ENCODE measurements at regions not wholly inside any gene's neighbourhood (a gene's known extent, or its start where the extent isn't known, plus 50 kb on each side); places are given as distances from the start of the nearest gene placed in this dataset.

DNA sequence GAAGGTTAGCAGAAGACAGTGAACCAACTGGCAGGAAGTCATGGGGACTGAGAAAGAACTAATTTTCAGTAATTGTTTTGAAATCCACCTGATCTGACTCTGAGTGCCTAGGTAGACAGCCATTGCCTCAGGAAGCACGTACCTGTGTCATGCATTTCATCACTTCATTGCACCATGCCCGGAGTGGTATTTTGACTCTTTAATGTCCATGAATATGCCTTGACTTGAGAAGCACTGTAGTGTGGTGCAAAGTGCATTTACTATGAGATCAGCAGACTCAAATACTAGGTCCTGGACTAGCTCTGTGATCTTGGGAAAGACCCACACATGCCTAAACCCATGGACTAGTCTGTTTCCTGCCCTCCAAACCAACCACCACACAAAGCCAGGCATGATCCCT lies 370.9 kb upstream of the MARCKS start:
- DNase-seq: no peak

DNA sequence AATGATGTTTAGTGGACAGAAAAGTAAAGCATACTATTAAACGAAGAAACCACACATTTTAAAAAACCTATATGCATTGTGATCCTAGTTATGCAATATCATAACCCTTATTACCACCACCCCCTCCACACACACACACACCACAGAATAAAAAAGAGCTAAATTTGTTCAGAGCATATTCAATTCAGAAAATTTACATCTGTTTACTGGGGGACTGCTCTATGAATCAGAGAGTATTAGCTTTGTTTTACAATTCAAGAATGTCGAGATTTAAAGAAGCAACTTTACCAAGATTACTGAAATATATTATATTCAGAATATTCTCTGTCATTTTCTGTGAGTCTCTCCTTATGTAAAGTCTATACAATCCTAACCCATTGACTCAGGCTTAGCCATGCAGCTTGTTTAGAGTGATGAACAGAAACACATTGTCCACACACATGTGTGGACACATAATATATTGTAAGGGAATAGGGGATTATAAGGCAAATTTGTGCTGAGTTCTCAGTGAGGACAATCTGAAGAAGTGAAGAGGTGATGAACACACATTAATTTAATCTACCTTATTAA lies 369.6 kb upstream of the MARCKS start:
- DNase-seq: no peak

DNA sequence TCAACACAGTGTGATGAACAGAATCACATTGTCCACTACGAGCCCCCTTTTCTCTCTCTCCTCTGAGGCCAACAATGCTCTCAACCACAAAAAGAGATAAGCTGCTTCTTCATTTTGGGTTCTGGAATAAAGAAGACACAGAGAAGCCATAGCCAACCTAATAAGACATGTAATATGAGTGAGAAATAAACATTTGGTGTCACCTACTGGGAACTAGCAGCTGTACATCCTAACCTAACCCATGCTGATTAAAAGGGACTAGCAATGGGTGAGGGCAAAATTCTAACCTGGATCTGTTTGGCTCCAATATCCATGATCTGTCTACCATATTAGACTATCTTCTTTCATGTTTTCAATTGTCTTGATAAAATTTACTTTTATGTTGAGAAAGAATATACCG lies 369.1 kb upstream of the MARCKS start:
- no peak for DNase-seq

DNA sequence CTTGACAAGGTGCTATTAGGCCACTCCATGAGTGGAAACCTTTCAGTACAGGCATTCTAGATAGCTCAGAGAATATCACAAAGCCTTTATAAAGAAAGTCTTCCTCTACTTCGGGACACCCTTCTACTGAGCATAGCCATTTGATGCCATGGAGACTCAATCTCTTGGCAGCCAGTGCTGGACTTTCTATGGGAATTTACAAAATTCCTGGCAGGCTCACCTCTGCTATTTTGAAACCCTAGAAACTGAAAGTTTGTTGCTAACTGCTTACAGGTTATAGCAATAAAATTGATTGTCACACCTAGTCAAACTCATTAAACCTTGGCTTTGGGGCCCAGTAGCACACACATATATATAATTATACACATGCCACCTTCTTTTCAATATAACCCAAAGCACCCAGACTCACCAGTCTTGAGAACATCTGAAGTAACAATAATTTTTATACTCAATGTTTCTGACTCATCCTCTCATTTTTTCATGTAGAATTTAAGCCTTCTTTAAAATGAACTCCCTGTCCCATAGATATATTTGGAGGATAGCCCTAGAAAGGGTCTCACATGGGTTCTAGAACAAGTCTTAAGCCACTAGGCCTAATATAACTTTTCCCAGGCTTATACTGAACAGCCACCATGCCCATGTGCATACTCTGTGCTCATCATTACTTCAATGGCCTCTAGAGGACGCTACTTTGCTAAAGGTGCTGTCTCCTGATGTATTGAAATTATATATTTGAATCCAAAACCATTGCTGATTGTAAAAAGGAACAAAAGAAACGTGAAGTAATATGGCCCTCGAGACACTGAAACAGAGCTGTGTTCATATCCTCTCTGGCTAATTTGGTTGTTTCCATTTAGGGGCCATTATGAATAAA lies 368.1 kb upstream of the MARCKS start:
- no peak for DNase-seq

DNA sequence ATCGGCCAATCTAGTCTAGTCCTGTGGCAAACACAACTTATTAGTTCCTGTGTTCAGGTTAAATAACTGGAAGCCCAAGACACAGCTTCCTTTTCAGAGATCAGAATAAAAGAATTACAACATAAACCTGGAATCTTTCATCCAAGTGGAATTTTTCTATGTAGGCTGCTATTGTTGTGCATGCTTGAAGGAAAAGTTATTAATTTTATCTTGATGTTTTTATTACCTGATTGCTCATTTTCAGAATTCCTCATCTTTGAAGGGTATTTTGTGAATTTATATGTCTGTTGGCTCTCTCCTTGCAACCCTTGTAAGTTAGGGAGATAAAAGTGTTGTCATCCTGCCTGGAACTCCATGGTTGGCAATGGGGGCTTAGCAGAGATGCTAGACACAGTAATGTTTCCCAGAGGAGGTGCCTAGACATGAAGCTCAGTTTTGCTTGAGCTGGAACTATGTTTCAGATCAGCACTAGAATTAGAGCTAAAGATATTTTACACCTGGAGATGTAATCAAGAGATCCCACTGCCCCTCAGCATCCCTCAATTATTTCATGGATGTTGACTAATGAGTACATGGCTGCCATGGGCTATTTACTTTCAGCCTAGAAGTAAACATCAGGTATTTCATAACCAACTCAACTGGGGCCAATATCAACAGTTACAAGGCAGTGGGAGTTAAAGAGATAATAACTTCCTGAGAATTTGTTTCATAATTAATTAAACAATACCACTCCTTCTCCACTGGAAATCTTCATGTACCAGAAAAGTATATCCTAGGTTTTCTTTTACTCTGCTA lies 367.0 kb upstream of the MARCKS start:
- DNase-seq: no peak

DNA sequence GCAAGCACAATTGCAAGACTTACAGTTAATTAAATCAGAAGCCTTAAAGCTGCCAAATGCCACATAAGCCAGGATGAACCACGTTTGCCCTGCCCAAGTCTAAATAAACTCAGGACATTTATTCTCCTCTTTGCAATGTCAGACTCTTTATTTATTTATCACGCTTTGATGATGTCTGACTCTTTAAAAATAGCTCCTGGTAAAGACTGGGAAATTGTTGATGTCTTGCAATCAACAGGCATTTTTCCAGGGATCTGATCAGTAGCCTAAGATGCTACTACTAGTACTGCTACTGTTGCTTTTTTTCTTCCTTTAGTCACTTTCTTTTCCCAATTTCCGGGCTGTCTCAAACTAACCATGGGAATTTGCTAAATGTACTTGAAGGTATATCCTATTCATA lies 365.8 kb upstream of the MARCKS start:
- DNase-seq: no peak

DNA sequence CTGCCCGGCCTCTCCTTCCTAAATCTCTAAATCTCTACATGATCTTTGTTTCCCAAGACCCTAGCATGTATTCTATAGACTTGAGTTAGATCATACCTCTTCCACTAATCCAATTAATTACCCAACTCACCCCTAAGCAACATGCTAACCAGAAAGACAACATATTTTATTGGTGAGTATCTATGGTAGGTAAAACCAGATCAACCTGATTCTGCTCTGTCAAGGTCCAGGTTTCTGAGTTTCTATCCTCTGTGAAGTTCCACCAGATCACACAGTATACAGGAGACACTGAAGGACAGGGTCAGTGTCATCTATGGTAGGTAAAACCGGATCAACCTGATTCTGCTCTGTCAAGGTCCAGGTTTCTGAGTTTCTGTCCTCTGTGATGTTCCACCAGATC lies 363.2 kb upstream of the MARCKS start:
- no peak for DNase-seq

DNA sequence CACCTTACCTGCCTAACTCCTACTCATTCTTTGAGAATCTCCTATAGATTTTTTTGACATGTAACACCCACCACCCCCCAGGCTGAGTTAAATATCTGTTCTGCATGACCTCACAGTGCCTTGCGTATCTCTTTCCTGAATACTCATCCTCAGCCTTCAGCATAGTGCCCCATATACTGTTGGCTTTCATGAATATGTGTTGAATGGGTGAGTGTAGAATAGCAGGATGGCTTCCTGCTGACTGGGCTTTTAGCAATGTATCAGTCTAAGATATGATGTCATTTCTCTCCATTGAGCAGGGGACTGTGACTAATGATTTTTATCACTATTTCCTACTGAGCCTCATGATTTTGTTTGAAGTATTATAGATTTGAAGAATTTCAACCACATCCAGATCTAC lies 361.6 kb upstream of the MARCKS start:
- no peak for DNase-seq

DNA sequence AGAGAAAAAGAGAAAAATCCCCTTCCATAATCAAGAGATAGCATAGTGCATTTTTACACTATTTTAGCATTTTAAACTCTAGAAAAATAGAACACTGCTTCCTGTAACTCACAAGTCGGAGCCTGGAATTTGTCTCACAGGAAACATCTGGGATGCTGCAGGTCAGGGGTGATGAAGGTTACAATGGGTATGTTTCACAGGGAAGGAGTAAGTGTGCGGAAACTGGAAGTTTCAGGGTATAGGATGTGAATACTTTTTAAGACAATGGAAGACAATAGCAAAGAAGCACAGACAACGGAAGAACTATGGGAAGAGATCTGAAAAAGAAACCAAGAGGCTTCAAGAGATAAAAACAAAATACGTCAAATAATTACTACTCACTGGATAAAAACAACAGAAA lies 361.0 kb upstream of the MARCKS start:
- no peak for DNase-seq

DNA sequence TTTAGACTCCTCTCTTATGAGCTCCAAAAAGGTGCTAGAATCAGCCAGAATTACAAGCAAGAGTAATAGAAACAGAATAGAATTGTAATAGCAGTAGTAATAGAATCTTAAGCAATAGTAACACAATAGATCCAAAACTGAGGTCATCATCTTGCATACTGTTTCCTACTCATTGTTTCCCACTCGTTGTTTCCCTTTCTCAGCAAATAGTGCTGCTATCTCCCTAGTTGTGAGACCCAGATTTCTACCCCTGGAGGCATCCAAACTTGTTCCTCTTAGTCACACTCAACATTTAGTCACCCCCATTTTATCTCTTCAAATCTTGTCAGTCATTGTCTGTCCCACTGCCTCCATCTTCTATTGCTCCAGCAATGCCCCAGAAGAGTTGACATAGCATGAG lies 356.9 kb upstream of the MARCKS start:
- DNase-seq: no peak

DNA sequence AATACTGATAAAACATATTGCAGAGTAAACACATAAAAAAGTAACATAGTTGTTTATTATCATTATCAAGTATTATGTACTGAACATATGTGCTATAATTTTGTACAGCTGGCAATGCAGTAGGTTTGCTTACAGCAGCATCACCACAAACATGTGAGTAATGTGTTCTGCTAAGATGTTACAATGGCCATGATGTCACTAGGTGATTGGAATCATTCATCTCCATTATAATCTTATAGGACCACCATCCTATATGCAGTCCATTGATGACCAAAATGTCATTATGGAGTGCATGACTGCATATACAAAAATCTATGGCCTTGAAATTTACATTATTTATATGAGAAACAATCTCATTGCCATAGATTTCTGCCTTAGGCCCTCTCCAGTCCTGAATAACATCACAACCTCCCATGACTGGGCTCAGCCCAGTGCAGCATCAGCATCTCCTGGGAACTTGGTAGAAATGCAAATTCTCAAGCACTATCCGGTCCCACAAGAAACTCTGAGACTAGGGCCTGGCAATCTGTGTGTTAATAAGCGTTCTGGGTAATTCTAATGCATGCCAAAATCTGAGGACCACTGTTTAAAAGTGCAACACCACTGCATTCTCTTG lies 352.0 kb upstream of the MARCKS start:
- no peak for DNase-seq

DNA sequence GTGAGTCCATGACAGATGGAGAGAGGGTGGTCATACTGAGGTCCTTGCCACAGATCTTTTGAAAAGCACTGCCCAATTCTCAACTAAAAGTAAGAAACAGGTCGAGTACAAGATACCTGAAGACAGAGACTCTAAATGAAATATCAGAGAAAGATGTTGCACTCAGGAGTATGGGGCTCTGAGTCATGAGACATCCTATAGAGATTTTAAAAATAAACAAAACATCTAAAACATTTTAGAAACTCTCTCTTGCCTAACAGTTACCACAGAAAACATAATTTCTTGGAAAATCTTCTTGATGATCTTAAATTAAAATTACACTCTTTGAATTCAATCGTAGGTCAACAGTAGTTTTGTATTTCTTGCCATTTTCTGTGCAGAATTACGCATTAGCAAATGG lies 348.9 kb upstream of the MARCKS start:
- no peak for DNase-seq

DNA sequence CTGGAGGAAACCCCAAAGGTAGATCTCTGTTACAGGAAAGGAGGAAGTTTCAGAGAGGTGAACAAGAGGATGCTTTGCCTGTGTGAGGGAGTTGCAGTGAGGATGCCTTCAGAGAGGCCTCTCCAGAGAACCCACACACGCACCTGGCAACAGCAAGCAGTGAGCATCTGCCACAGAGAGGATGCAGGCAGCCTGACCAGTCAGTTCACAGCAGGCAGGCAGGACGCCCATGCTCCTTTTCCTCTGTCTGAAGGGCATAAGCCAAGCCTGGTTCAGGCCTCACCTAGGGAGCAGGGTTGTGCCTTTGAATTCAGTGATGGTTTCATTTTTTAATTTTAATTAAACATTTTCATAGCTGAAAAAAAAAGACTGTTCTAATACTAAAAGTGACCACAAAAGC lies 346.0 kb upstream of the MARCKS start:
- DNase-seq: no peak

DNA sequence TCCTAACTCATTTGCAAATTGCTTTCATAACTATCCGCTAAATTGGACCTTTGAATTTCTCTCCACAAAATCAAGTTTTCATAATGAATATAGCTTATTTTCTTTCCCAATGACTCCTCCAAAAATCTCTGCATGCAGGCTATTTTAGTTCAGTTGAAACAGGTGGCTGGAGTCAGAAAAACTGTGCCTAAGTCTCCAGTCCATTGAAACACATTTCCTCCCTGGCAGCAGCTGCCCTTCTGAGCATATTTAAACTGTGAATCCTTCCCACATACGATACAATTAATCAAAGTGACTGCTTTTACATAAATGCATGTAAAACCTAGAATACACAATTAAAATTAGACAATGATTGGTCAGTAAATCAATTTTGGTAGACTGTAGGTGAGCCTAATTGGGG lies 344.6 kb upstream of the MARCKS start:
- no peak for DNase-seq

DNA sequence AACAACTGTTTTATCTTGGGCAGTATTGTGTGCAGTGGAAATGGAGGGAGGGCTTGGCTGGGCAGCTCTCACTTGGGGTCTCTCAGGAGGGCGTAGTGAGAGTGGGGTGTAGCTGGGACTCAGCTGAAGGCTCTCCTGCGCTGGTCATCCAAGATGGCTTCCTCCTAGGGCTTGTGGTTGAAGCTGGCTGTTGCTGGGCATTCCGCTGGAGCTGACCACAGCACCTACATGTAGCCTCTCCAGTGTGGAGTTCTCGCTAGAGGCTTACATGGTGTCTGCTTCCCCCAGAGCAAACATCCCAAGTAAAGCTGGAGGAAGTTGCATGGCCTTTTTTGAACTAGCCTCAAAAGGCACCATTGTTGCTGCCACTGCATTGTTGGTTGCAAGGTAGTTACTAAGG lies 344.1 kb upstream of the MARCKS start:
- no peak for DNase-seq

DNA sequence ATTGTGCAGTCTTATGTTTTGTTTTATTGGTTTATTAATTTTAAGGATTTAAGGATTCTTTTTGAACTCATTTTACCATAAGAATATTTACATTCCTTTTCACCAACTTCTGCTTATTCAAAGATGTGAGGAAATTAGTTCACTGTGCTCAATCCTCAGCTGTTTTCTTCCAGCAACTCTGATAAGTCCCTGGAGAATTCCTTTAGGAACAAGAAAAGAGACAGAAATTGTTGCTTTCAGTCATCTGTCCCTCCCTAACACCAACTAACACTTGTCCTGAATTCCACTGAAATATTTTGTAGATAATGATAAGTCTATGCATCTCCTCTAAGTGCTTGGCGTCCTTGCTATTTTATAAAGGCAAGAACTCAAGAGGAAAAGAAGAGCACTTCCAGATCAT lies 334.8 kb upstream of the MARCKS start:
- no peak for DNase-seq

DNA sequence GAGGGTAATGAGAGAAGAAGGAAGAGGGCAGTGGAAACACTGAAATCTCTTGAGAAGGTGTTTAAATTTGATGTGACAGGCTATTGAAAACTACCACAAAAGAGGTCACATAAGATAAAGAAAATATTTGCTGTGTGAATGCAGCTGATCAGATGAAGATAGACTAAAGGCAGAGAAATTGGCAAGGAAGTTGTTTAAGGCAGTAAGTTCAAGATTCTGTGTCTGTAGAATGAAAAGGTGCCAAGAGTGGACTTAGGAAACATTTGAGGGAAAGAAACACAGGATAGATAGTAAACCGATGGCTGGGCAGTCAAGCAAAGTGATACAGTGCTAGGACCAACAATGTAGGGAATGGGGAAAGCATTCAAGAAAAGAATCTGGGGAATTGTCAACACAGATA lies 332.3 kb upstream of the MARCKS start:
- DNase-seq: no peak

DNA sequence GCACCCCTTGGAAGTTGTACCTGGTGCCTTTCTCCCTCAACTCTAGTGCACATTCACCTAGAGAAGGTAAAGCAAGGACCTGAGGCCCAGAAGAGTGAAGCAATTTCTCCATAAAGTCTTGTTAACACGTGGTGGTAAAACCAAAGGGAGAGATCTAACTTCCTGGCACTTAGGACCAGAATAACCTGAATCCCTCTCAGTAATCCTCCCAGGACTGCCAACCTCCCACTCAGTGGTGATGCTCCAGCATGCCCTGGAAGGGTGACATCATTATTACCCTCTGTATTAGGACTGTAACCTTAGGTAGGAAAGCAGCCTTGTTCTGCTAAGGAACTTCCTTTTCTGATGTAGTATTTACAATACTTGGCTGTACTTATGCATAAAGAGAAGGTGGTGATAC lies 330.6 kb upstream of the MARCKS start:
- DNase-seq: no peak

DNA sequence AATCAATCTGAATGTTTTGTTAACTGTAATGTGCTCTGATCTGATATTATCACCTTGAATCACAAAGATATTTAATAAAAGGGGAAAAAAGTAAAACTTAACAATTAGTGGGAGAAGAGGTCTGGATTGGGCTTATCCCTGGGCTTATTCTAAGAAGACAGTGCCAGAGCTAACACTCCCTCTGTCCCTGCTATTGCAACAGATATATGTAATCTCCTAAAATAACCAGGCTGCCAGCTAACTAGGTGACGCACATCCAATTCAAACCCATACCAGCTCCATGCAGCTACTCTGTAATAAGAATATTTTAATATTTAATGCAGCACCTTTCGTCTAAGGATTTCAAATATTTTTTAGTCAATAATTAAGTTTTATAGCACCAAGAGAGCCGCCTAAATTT lies 330.1 kb upstream of the MARCKS start:
- DNase-seq: no peak

DNA sequence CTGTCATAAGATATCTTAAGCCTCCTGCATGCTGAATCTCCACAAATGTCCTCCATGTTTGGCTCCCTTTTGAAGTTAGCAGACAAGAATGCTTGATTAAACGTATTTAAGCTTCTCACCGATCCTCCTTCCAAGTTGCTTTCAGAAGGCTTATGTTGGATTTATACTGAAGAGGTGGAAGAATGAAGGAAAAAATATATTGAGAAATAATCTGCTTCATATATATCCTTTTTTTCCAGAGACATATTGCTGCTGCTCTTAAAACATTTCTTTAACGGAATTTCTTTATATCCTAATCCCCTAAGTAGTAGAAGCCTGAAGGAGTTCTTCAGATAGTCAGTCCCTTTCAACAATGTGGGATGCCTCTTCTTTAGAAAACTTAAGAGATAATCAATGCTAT lies 329.0 kb upstream of the MARCKS start:
- DNase-seq: no peak

DNA sequence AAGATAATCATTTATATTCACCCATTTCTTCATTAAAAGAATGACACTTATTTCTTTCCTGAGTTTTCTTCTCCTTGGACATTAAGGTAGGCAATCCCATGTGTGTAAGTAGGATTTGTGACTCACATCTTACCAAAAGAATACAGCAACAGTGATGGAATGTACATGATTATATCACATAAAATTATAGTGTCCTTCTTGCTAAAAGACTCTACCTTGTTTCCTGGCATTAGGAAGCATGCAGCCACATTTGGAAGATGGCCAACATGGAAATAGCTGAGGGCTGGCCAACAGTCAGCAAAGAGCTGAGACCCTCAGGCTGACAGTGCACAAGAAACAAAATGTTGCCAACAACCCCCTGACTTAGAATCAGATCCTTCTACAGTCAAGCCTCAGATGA lies 327.9 kb upstream of the MARCKS start:
- no peak for DNase-seq

DNA sequence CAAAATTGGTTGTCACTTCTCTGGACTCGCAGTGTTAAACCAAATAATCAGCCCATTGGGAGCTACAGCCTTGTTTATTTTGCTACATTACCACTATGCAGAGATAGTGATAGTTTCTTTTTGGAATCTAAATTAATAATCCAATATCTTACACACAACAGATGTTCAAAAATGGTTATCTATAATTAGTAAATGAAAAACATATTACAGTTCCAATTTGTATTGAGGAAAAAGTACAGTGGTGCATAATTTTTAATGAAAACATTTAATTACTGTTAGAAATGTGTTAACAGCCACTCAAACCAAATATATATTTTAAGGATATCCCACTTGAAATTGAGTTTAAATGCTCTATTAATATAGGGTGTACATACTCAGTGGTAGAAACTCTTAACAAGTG lies 327.3 kb upstream of the MARCKS start:
- DNase-seq: no peak

DNA sequence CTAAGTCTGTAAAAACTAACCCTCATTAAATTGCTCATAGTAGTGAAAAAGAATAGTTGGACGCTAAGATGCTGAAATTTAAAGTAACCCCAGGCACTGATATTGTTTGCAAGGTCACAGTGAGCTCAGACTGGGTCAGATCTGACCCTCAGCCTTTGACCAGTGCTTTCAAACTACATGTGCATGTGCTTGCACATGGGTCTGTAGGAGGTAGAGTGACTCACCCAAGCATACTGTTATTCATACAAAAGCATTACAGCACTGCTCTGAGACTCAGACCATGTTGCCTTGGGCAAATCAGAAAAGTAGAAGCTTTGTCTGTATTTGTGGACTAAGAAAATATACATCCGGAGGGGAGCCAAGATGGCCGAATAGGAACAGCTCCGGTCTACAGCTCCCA lies 326.4 kb upstream of the MARCKS start:
- DNase-seq: no peak

DNA sequence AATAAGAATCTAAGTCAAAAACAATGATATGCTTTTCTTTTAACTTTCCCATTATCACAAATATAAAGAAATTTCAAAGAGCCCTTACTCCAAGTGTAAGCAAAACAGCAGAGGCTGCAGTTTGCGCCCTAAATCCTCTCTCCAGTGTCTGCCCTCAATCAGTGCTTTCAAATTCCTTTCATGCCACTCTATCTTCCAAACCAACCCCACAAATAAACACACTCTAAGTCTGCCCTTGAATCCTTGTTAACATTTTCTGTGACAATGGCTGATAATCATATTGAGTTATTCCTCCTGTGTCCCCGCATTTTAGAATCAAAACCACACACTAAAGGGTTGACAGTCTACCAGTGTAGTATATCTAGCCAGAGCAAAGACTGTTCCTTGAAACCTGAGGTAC lies 317.9 kb upstream of the MARCKS start:
- DNase-seq: no peak
